NT2/D1 (cell line): ENCODE measurements at regions not wholly inside any gene's neighbourhood (a gene's known extent, or its start where the extent isn't known, plus 50 kb on each side); places are given as distances from the start of the nearest gene placed in this dataset.

Source experiments
- YY1 ChIP-seq: IDR thresholded peaks from 2 replicates; pipeline ENCODE4 v1.6.1; 2011; ENCODE audit not compliant: insufficient read length, insufficient read depth
- ZNF274 ChIP-seq: IDR thresholded peaks from 2 replicates; pipeline ENCODE4 v1.6.1; 2011; ENCODE audit warnings: mild to moderate bottlenecking, low read depth, low read length

DNA sequence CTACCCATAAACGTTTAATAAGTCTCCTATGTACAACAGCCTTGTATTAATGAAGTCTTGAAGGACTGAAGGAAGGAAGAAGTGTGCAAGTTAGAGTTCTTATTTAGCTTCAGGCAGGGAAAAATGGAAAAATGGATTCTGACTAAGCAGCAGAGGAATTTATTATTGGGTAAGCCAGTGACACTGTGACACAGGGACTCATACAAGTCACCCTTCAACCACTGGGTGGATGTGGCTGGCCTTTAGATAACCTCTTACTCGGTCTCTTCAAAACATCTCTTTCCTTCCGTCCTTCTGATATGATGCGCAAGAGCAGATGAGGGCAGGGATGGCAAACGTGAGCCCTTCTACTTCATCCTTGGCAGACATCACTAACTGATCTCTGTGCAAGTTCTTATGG is 145.6 kb downstream of the DHX35 start:
- TF ChIP-seq ZNF274 (no peak), YY1 (no peak)
